SK-N-SH treated with all-trans-retinoic acid at 6 μM for 48 hours (cell line): ENCODE measurements at regions not wholly inside any gene's neighbourhood (a gene's known extent, or its start where the extent isn't known, plus 50 kb on each side); places are given as distances from the start of the nearest gene placed in this dataset.

Experiments used
- ATAC-seq: fragments of 200-7000 bp; cut with Tn5 transposase; 3 replicates; pipeline ENCODE4 v1.9.1; 2020; ENCODE audit warnings: mild to moderate bottlenecking, moderate library complexity
- ARNTL ChIP-seq: fragments of 450-650 bp; formaldehyde crosslinking; IDR thresholded peaks from 2 replicates; pipeline ENCODE4 v1.5.0; 2020; ENCODE audit warnings: low read depth, mild to moderate bottlenecking, moderate library complexity, borderline replicate concordance
- BACH2 ChIP-seq: fragments of 250-450 bp; sonication (Bioruptor Pico); IDR thresholded peaks from 2 replicates; pipeline ENCODE4 v1.9.0; 2021; ENCODE audit warnings: mild to moderate bottlenecking, borderline replicate concordance
- CREB5 ChIP-seq: fragments of 250-450 bp; sonication (Bioruptor Pico); IDR thresholded peaks from 2 replicates; pipeline ENCODE4 v1.5.1; 2020; ENCODE audit warnings: low read depth, mild to moderate bottlenecking, moderate library complexity
- CSDC2 ChIP-seq: fragments of 250-450 bp; sonication (Bioruptor Pico); IDR thresholded peaks from 2 replicates; pipeline ENCODE4 v1.5.0; 2020; ENCODE audit warnings: mild to moderate bottlenecking, moderate library complexity
- ESRRG ChIP-seq: fragments of 250-450 bp; sonication (Bioruptor Pico); IDR thresholded peaks from 2 replicates; pipeline ENCODE4 v1.6.1; 2021; ENCODE audit warnings: mild to moderate bottlenecking
- GLIS3 ChIP-seq: fragments of 250-450 bp; sonication (Bioruptor Pico); IDR thresholded peaks from 2 replicates; pipeline ENCODE4 v1.5.0; 2020; ENCODE audit warnings: mild to moderate bottlenecking, moderate library complexity
- ISL1 ChIP-seq: fragments of 250-450 bp; sonication (Bioruptor Pico); IDR thresholded peaks from 2 replicates; pipeline ENCODE4 v2.1.2; 2022; ENCODE audit warnings: mild to moderate bottlenecking, moderate library complexity
- OSR1 ChIP-seq: fragments of 250-450 bp; sonication (Bioruptor Pico); IDR thresholded peaks from 2 replicates; pipeline ENCODE4 v1.8.0; 2022; ENCODE audit warnings: moderate library complexity, mild to moderate bottlenecking, inconsistent platforms
- PPARA ChIP-seq: fragments of 250-450 bp; sonication (Bioruptor Pico); IDR thresholded peaks from 2 replicates; pipeline ENCODE4 v1.5.0; 2020; ENCODE audit warnings: mild to moderate bottlenecking, borderline replicate concordance
- SNAI2 ChIP-seq: fragments of 250-450 bp; sonication (Bioruptor Pico); IDR thresholded peaks from 2 replicates; pipeline ENCODE4 v1.5.0; 2020; ENCODE audit warnings: mild to moderate bottlenecking, moderate library complexity
- TCF4 ChIP-seq: fragments of 250-450 bp; sonication (Bioruptor Pico); IDR thresholded peaks from 2 replicates; pipeline ENCODE4 v1.8.0; 2021; ENCODE audit warnings: mild to moderate bottlenecking, moderate library complexity, borderline replicate concordance
- TSHZ2 ChIP-seq: fragments of 250-450 bp; sonication (Bioruptor Pico); IDR thresholded peaks from 2 replicates; pipeline ENCODE4 v1.5.0; 2020; ENCODE audit warnings: mild to moderate bottlenecking, moderate library complexity
- ZFP3 ChIP-seq: fragments of 250-450 bp; sonication (Bioruptor Pico); IDR thresholded peaks from 2 replicates; pipeline ENCODE4 v1.5.0; 2020; ENCODE audit warnings: mild to moderate bottlenecking, moderate library complexity
- ZFP30 ChIP-seq: fragments of 450-650 bp; formaldehyde crosslinking; IDR thresholded peaks from 2 replicates; pipeline ENCODE4 v1.5.0; 2022; ENCODE audit warnings: mild to moderate bottlenecking, moderate library complexity
- ZNF565 ChIP-seq: fragments of 450-650 bp; formaldehyde crosslinking; conservative IDR thresholded peaks from 2 replicates; pipeline ENCODE4 v1.5.0; 2020; ENCODE audit warnings: low read depth, mild to moderate bottlenecking, moderate library complexity
- ZNF70 ChIP-seq: fragments of 450-650 bp; formaldehyde crosslinking; IDR thresholded peaks from 2 replicates; pipeline ENCODE4 v1.5.0; 2020; ENCODE audit warnings: mild to moderate bottlenecking, moderate library complexity
- ZNF8 ChIP-seq: fragments of 450-650 bp; formaldehyde crosslinking; IDR thresholded peaks from 2 replicates; pipeline ENCODE4 v1.5.0; 2020; ENCODE audit warnings: mild to moderate bottlenecking, moderate library complexity
- TF ChIP-seq, protein P1 (sequence below): fragments of 250-450 bp; sonication (Bioruptor Pico); IDR thresholded peaks from 2 replicates; pipeline ENCODE4 v1.5.1; 2021; ENCODE audit warnings: mild to moderate bottlenecking, moderate library complexity
- TF ChIP-seq, protein P2 (sequence below): fragments of 250-450 bp; sonication (Bioruptor Pico); IDR thresholded peaks from 2 replicates; pipeline ENCODE4 v1.8.0; 2021; ENCODE audit warnings: low read depth, mild to moderate bottlenecking, moderate library complexity, borderline replicate concordance
- TF ChIP-seq, protein P3 (sequence below): fragments of 250-450 bp; sonication (Bioruptor Pico); IDR thresholded peaks from 2 replicates; pipeline ENCODE4 v1.8.0; 2020; ENCODE audit warnings: mild to moderate bottlenecking, moderate library complexity, borderline replicate concordance

- no peak for ATAC-seq
- TF ChIP-seq PPARA (CRISPR knock-in tag), result no peak
- TF ChIP-seq TSHZ2 (CRISPR knock-in tag), result no peak
- TF ChIP-seq, protein P1, sequence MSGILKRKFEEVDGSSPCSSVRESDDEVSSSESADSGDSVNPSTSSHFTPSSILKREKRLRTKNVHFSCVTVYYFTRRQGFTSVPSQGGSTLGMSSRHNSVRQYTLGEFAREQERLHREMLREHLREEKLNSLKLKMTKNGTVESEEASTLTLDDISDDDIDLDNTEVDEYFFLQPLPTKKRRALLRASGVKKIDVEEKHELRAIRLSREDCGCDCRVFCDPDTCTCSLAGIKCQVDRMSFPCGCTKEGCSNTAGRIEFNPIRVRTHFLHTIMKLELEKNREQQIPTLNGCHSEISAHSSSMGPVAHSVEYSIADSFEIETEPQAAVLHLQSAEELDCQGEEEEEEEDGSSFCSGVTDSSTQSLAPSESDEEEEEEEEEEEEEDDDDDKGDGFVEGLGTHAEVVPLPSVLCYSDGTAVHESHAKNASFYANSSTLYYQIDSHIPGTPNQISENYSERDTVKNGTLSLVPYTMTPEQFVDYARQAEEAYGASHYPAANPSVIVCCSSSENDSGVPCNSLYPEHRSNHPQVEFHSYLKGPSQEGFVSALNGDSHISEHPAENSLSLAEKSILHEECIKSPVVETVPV (CRISPR knock-in tag), result no peak
- TF ChIP-seq, protein P2, sequence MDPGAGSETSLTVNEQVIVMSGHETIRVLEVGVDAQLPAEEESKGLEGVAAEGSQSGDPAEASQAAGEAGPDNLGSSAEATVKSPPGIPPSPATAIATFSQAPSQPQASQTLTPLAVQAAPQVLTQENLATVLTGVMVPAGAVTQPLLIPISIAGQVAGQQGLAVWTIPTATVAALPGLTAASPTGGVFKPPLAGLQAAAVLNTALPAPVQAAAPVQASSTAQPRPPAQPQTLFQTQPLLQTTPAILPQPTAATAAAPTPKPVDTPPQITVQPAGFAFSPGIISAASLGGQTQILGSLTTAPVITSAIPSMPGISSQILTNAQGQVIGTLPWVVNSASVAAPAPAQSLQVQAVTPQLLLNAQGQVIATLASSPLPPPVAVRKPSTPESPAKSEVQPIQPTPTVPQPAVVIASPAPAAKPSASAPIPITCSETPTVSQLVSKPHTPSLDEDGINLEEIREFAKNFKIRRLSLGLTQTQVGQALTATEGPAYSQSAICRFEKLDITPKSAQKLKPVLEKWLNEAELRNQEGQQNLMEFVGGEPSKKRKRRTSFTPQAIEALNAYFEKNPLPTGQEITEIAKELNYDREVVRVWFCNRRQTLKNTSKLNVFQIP (CRISPR knock-in tag), result no peak
- TF ChIP-seq GLIS3 (CRISPR knock-in tag), result no peak
- TF ChIP-seq ISL1 (CRISPR knock-in tag), result no peak
- TF ChIP-seq OSR1 (CRISPR knock-in tag), result no peak
- no peak for TF ChIP-seq TCF4 (CRISPR knock-in tag)
- no peak for TF ChIP-seq CREB5 (CRISPR knock-in tag)
- TF ChIP-seq ZNF70, result no peak
- TF ChIP-seq CSDC2 (CRISPR knock-in tag), result no peak
- TF ChIP-seq ZNF8 (CRISPR knock-in tag), result no peak
- TF ChIP-seq ESRRG (CRISPR knock-in tag), result no peak
- TF ChIP-seq BACH2, result no peak
These were observed 563.3 kb upstream of the ZFP42 start for GRCh38 chr4:187432310-187432709.

GRCh38 chr4:187433141-187433540, 562.4 kb upstream of the ZFP42 start:
- no peak for ATAC-seq

GRCh38 chr4:187436251-187436650, 559.3 kb upstream of the ZFP42 start:
- ATAC-seq, result no peak
- TF ChIP-seq TSHZ2 (CRISPR knock-in tag) (no peak), ZNF565 (no peak), ZNF70 (no peak), ZFP3 (no peak), SNAI2 (CRISPR knock-in tag) (no peak), CREB5 (CRISPR knock-in tag) (no peak), ARNTL (CRISPR knock-in tag) (no peak), BACH2 (no peak), CSDC2 (CRISPR knock-in tag) (no peak)
- TF ChIP-seq, protein P1 (CRISPR knock-in tag), result no peak
- TF ChIP-seq, protein P3, sequence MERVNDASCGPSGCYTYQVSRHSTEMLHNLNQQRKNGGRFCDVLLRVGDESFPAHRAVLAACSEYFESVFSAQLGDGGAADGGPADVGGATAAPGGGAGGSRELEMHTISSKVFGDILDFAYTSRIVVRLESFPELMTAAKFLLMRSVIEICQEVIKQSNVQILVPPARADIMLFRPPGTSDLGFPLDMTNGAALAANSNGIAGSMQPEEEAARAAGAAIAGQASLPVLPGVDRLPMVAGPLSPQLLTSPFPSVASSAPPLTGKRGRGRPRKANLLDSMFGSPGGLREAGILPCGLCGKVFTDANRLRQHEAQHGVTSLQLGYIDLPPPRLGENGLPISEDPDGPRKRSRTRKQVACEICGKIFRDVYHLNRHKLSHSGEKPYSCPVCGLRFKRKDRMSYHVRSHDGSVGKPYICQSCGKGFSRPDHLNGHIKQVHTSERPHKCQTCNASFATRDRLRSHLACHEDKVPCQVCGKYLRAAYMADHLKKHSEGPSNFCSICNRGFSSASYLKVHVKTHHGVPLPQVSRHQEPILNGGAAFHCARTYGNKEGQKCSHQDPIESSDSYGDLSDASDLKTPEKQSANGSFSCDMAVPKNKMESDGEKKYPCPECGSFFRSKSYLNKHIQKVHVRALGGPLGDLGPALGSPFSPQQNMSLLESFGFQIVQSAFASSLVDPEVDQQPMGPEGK (CRISPR knock-in tag), result no peak

More at GRCh38 chr4:187433141-187433540, 562.4 kb upstream of the ZFP42 start:
- no peak for TF ChIP-seq ZFP30
- no peak for TF ChIP-seq PPARA (CRISPR knock-in tag)
- no peak for TF ChIP-seq BACH2
- TF ChIP-seq, protein P2 (CRISPR knock-in tag), result no peak
